T-helper 1 cell (primary cell): ENCODE measurements at regions not wholly inside any gene's neighbourhood (a gene's known extent, or its start where the extent isn't known, plus 50 kb on each side); places are given as distances from the start of the nearest gene placed in this dataset.

Experiments used
- DNase-seq, 5 donors: peaks; one replicate each; pipeline ENCODE4 v3.0.0-alpha.2; 2012 to 2020

GRCh38 chr1:230510496-230510895 is 84.4 kb upstream of the PGBD5 start:
- no peak for DNase-seq

GRCh38 chr1:230509281-230509977 is 83.3 kb upstream of the PGBD5 start:
- DNase-seq, result no peak

- DNase-seq, result no peak
Observed at GRCh38 chr1:230507666-230508402, 81.7 kb upstream of the PGBD5 start.

- no peak for DNase-seq
Observed at GRCh38 chr1:230507236-230507635, 81.1 kb upstream of the PGBD5 start.

GRCh38 chr1:230506451-230506850 is 80.3 kb upstream of the PGBD5 start:
- no peak for DNase-seq

- DNase-seq, result no peak
Observed at GRCh38 chr1:230504310-230504709, 78.2 kb upstream of the PGBD5 start.

GRCh38 chr1:230503726-230504125 is 77.6 kb upstream of the PGBD5 start:
- DNase-seq, result no peak

GRCh38 chr1:230502996-230503395 is 76.9 kb upstream of the PGBD5 start:
- no peak for DNase-seq

GRCh38 chr1:230502306-230502705 is 76.2 kb upstream of the PGBD5 start:
- no peak for DNase-seq

GRCh38 chr1:230501849-230502248 is 75.7 kb upstream of the PGBD5 start:
- DNase-seq, result no peak

- no peak for DNase-seq
Observed at GRCh38 chr1:230501242-230501641, 75.1 kb upstream of the PGBD5 start.

GRCh38 chr1:230500063-230500462 is 73.9 kb upstream of the PGBD5 start:
- DNase-seq, result no peak

GRCh38 chr1:230499496-230499895 is 73.4 kb upstream of the PGBD5 start:
- no peak for DNase-seq

- no peak for DNase-seq
Observed at GRCh38 chr1:230498704-230499103, 72.6 kb upstream of the PGBD5 start.

- DNase-seq, result no peak
Observed at GRCh38 chr1:230496451-230496850, 70.3 kb upstream of the PGBD5 start.

GRCh38 chr1:230495891-230496385 is 69.8 kb upstream of the PGBD5 start:
- peak in 1 of 5 donors; percentile 29 for DNase-seq

GRCh38 chr1:230495076-230495475 is 68.9 kb upstream of the PGBD5 start:
- no peak for DNase-seq

- DNase-seq, result no peak
Observed at GRCh38 chr1:230494514-230494913, 68.4 kb upstream of the PGBD5 start.

- DNase-seq, result no peak
Observed at GRCh38 chr1:230494026-230494425, 67.9 kb upstream of the PGBD5 start.

GRCh38 chr1:230493264-230493663 is 67.1 kb upstream of the PGBD5 start:
- DNase-seq, result no peak

GRCh38 chr1:230490436-230490835 is 64.3 kb upstream of the PGBD5 start:
- DNase-seq, result no peak

- no peak for DNase-seq
Observed at GRCh38 chr1:230487773-230488428, 61.8 kb upstream of the PGBD5 start.

GRCh38 chr1:230476622-230477003 is 50.5 kb upstream of the PGBD5 start:
- DNase-seq, result no peak
